Esophagus muscularis mucosa (tissue), 4 donors: ENCODE measurements at regions not wholly inside any gene's neighbourhood (a gene's known extent, or its start where the extent isn't known, plus 50 kb on each side); places are given as distances from the start of the nearest gene placed in this dataset.

ENCODE experiments used
- DNase-seq: peaks from one replicate; pipeline ENCODE4 v3.0.0-alpha.2; 2017; ENCODE audit errors: extremely low spot score
- H3K27ac ChIP-seq, 4 donors: fragments of 200-600 bp; sonication (generic); replicated peaks in 1 of 4; 1 replicate in 3 of 4; 2 replicates in 1 of 4; pipeline ENCODE4 v1.5.1; 2016 to 2019; ENCODE audit warnings: mild to moderate bottlenecking in 1 of 4
- H3K27me3 ChIP-seq, 4 donors: fragments of 200-600 bp; sonication (generic); one replicate each; pipeline versions ENCODE4 v1.5.1 to v1.6.0; 2016 to 2019
- H3K36me3 ChIP-seq, 4 donors: fragments of 200-600 bp; sonication (generic); one replicate each; pipeline ENCODE4 v1.5.1; 2016 to 2019
- H3K4me1 ChIP-seq, 4 donors: fragments of 200-600 bp; sonication (generic); one replicate each; pipeline ENCODE4 v1.5.1; 2016 to 2019
- H3K4me3 ChIP-seq, 4 donors: fragments of 200-600 bp; sonication (generic); 1 replicate in 2 of 4; 2 replicates in 2 of 4; pipeline ENCODE4 v1.5.1; 2016 to 2019; ENCODE audit warnings: mild to moderate bottlenecking in 4 of 4, moderate library complexity in 1 of 4
- H3K9me3 ChIP-seq, 4 donors: fragments of 200-600 bp; sonication (generic); 1 replicate in 3 of 4; 2 replicates in 1 of 4; pipeline ENCODE4 v1.5.1; 2016 to 2019
- EP300 ChIP-seq: sonication (generic); formaldehyde crosslinking; IDR thresholded peaks from one replicate; pipeline ENCODE4 v1.6.1; 2017; ENCODE audit warnings: antibody characterized with exemption
- POLR2A ChIP-seq: fragments of 450-650 bp; IDR thresholded peaks from one replicate; pipeline ENCODE4 v1.6.1; 2017; ENCODE audit warnings: antibody characterized with exemption, moderate library complexity, mild to moderate bottlenecking, low read depth
- POLR2AphosphoS5 ChIP-seq, 2 donors: sonication (generic); formaldehyde crosslinking; IDR thresholded peaks; one replicate each; pipeline ENCODE4 v1.6.1; 2017; ENCODE audit warnings: antibody characterized with exemption in 2 of 2
- WGBS: methylation state at CpG from one replicate; pipeline ENCODE4 v1.1.5; 2018; 5-methylcytosine and 5-hydroxymethylcytosine counted together
- intact Hi-C: fragments of 100-400 bp; cut with DNase I; formaldehyde crosslinking; loops from one replicate; pipeline ENCODE4 v1.15.1; 2023
- TF ChIP-seq, protein P1 (sequence below), 3 experiments: fragments of 200-600 bp in 2 of 3; fragments of 450-650 bp in 1 of 3; sonication (generic) in 2 of 3; IDR thresholded peaks; one replicate each; pipeline ENCODE4 v1.5.1; 2017 to 2019; ENCODE audit warnings: antibody characterized with exemption in 3 of 3, mild to moderate bottlenecking in 2 of 3, moderate library complexity in 1 of 3

DNA sequence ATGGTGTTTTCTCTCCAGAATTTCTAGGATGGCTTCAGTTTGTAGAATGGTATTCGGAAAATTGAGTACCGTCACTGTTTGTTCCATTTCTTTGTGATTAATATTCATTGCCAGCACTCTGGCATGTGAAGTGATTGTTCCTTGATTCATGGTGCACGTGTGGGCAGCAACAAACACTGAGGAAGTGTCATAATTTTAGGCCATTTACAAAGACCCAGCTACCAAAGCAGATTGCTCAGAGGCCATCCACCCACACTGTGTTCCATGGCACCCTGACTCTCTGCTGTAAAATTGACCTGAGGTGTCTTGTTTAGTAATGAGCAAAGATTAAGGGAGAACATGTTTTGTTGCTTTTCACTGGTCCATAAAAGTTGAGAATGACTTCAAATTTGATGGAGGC, 250.9 kb upstream of the FMN2 start:
- Histone ChIP-seq H3K4me1 (no peaks in the 10 kb centered on the region), H3K27ac (no peak overlapping the region), H3K4me3 (no peak overlapping the region), H3K9me3 (no peaks in the 10 kb centered on the region), H3K36me3 (no peaks in the 10 kb centered on the region), H3K27me3 (no peaks in the 10 kb centered on the region)
- DNase-seq: no peak
- TF ChIP-seq, protein P1, sequence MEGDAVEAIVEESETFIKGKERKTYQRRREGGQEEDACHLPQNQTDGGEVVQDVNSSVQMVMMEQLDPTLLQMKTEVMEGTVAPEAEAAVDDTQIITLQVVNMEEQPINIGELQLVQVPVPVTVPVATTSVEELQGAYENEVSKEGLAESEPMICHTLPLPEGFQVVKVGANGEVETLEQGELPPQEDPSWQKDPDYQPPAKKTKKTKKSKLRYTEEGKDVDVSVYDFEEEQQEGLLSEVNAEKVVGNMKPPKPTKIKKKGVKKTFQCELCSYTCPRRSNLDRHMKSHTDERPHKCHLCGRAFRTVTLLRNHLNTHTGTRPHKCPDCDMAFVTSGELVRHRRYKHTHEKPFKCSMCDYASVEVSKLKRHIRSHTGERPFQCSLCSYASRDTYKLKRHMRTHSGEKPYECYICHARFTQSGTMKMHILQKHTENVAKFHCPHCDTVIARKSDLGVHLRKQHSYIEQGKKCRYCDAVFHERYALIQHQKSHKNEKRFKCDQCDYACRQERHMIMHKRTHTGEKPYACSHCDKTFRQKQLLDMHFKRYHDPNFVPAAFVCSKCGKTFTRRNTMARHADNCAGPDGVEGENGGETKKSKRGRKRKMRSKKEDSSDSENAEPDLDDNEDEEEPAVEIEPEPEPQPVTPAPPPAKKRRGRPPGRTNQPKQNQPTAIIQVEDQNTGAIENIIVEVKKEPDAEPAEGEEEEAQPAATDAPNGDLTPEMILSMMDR (IDR thresholded peaks at IDR 0.05): no peak
- TF ChIP-seq POLR2AphosphoS5 (IDR thresholded peaks at IDR 0.05): no peak
- TF ChIP-seq POLR2A: no peak
- intact Hi-C loops: no loop called here
- 69% methylated on average over 3 of the region's 3 CpGs for WGBS

DNA sequence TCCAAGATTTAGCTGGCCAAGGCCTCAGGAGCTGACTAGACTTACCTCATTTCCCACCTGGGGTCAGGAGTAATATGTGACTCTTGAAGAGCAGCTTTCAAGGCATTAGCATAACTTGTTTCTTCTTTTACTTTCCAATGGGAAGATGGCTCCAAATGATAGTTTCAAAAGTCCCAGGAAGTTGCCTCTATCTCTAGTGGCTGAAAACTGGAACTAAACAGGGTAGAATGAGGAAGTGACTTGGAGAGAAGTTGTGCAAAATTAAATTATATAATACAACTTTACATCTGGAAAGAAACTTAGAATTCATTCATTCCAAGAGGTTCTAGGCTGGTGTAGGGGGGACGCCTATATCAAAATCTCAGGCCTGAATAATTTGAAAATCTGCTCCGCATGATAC, 250.1 kb upstream of the FMN2 start:
- Histone ChIP-seq H3K4me1 (no peaks in the 10 kb centered on the region), H3K27me3 (no peaks in the 10 kb centered on the region), H3K4me3 (no peak overlapping the region), H3K9me3 (no peaks in the 10 kb centered on the region), H3K27ac (no peak overlapping the region), H3K36me3 (no peaks in the 10 kb centered on the region)
- no peak for DNase-seq
- WGBS: 94% methylated on average over 2 of the region's 2 CpGs
- TF ChIP-seq POLR2AphosphoS5 (IDR thresholded peaks at IDR 0.05) (no peak), POLR2A (no peak), EP300 (no peak)
- TF ChIP-seq, protein P1 (IDR thresholded peaks at IDR 0.05): no peak
- intact Hi-C loops: no loop called here

DNA sequence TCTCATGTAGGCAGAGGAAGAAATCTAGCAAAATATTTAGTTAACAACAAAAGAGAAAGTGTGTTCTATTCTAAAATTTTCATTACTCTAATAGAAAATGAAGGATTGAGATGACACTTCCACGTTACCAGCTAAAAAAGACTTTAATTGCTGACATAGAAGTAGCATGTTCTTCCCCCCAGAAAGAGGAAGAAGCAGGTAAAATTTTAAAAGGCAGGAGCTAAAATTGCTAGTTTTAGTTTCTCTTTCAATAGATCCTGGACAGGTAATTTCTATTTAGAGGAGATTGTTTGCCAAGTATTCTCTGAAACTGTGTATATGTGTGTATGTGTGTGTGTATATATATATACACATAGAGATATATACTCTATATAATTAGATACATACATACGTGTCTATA, 248.1 kb upstream of the FMN2 start:
- Histone ChIP-seq H3K27ac (no peak overlapping the region), H3K4me3 (no peak overlapping the region), H3K36me3 (no peaks in the 10 kb centered on the region), H3K9me3 (no peaks in the 10 kb centered on the region), H3K27me3 (no peaks in the 10 kb centered on the region), H3K4me1 (no peaks in the 10 kb centered on the region)
- TF ChIP-seq, protein P1 (IDR thresholded peaks at IDR 0.05): no peak
- TF ChIP-seq EP300: no peak
- no peak for TF ChIP-seq POLR2A
- DNase-seq: no peak
- intact Hi-C loops: no loop called here
- 79% methylated on average over 2 of the region's 2 CpGs for WGBS

DNA sequence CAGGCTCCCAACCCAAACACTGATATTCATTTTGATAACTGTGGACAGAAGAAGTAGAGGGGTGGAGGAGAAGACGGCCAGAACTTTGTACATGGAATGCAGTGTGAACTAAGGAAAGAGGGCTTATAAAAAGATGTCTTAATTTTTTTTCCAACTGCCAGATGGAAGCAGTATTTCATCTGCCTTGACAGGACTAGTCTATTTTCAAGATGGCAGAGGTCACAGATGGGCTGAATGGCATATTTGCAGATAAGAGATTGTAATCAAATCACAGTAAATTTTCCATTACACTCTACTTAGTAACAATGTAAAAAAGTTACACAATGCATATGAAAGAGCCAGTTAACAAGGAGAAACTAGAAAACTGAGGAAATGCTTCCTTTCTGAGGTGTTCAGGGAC, 246.8 kb upstream of the FMN2 start:
- Histone ChIP-seq H3K27ac (no peak overlapping the region), H3K36me3 (no peaks in the 10 kb centered on the region), H3K9me3 (no peaks in the 10 kb centered on the region), H3K4me1 (no peaks in the 10 kb centered on the region), H3K4me3 (no peak overlapping the region), H3K27me3 (no peaks in the 10 kb centered on the region)
- intact Hi-C loops: no loop called here
- DNase-seq: no peak
- 83% methylated on average over 1 of the region's 1 CpG for WGBS
- TF ChIP-seq POLR2AphosphoS5 (IDR thresholded peaks at IDR 0.05) (no peak), EP300 (no peak), POLR2A (no peak)
- TF ChIP-seq, protein P1 (IDR thresholded peaks at IDR 0.05): no peak

DNA sequence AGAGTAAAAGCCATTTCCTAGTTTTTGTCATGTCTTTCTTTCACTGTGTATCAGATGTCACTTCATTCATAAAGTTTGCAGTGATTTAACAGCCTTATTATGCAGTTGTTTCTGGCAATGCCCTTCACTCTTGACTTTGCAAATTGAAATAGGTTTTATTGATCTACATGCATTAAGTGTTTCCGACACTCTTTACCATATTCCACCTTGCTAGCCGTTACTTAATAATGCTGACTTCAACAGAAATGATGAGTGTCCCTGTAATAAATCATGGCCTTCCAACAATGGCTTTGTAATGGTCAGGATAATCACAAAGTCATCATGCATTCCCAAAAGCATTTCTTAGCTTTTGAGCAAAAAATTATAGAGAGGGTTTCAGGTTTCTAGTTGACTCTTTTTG, 236.8 kb upstream of the FMN2 start:
- no peak for DNase-seq
- WGBS: 88% methylated on average over 2 of the region's 2 CpGs

More for the DNA sequence above, 236.8 kb upstream of the FMN2 start:
- intact Hi-C loops: no loop called here
- Histone ChIP-seq H3K4me3 (no peak overlapping the region), H3K36me3 (no peaks in the 10 kb centered on the region), H3K4me1 (no peaks in the 10 kb centered on the region), H3K27me3 (no peaks in the 10 kb centered on the region), H3K9me3 (no peaks in the 10 kb centered on the region), H3K27ac (no peak overlapping the region)
- TF ChIP-seq POLR2AphosphoS5 (IDR thresholded peaks at IDR 0.05) (no peak), POLR2A (no peak), EP300 (no peak)
- TF ChIP-seq, protein P1 (IDR thresholded peaks at IDR 0.05): no peak
